Adrenal gland (tissue), 9 donors: ENCODE measurements at regions not wholly inside any gene's neighbourhood (a gene's known extent, or its start where the extent isn't known, plus 50 kb on each side); places are given as distances from the start of the nearest gene placed in this dataset.
"Not testable (repeated sequence)": the region's sequence is repeated elsewhere in the genome, so short reads cannot be mapped to it uniquely, and the experiment has no call there.

Experiments used
- DNase-seq, 7 donors: peaks; one replicate each; pipeline ENCODE4 v3.0.0-alpha.2; 2019 to 2020
- H3K27ac ChIP-seq, 5 donors: fragments of 200-600 bp; sonication (generic) in 4 of 5; 1 replicate in 3 of 5; 2 replicates in 2 of 5; pipeline versions ENCODE4 v1.5.1 to v1.8.0; 2016 to 2020; ENCODE audit warnings: mild to moderate bottlenecking in 1 of 5
- H3K27me3 ChIP-seq: fragments of 200-600 bp; 2 replicates; pipeline ENCODE4 v1.8.0; 2021
- H3K36me3 ChIP-seq, 2 donors: fragments of 200-600 bp; replicated peaks in 1 of 2; 1 replicate in 1 of 2; 2 replicates in 1 of 2; pipeline versions ENCODE4 v1.5.1 to v1.8.0; 2018 to 2022
- H3K4me1 ChIP-seq, 2 donors: fragments of 200-600 bp; replicated peaks in 1 of 2; 1 replicate in 1 of 2; 2 replicates in 1 of 2; pipeline versions ENCODE4 v1.5.1 to v1.8.0; 2018 to 2021
- H3K4me3 ChIP-seq, 4 donors: fragments of 200-600 bp; sonication (generic) in 3 of 4; one replicate each; pipeline ENCODE4 v1.5.1; 2016 to 2018
- H3K9me3 ChIP-seq, 3 donors: fragments of 200-600 bp; sonication (generic) in 1 of 3; replicated peaks in 1 of 3; 1 replicate in 2 of 3; 2 replicates in 1 of 3; pipeline versions ENCODE4 v1.5.1 to v1.8.0; 2016 to 2021
- CTCF ChIP-seq, 6 experiments: fragments of 450-650 bp in 4 of 6; fragments of 200-600 bp in 2 of 6; sonication (generic) in 1 of 6; IDR thresholded peaks; 1 replicate in 5 of 6; 2 replicates in 1 of 6; pipeline versions ENCODE4 v1.5.1 to v1.8.0; 2016 to 2021; ENCODE audit warnings: antibody characterized with exemption in 6 of 6, mild to moderate bottlenecking in 2 of 6, moderate library complexity in 1 of 6
- POLR2A ChIP-seq, 2 donors: fragments of 450-650 bp; IDR thresholded peaks; one replicate each; pipeline ENCODE4 v1.6.1; 2017; ENCODE audit warnings: antibody characterized with exemption in 2 of 2, mild to moderate bottlenecking in 2 of 2, moderate library complexity in 1 of 2
- WGBS, 4 donors: extraction: QIAGEN DNeasy Blood & Tissue Kit in 2 of 4; methylation state at CpG; one replicate each; pipeline versions ENCODE4 v1.1.5 to v1.1.7; 2013 to 2017; 5-methylcytosine and 5-hydroxymethylcytosine counted together
- intact Hi-C, 2 donors: fragments of 100-400 bp; cut with DNase I; formaldehyde crosslinking; loops; one replicate each; pipeline versions ENCODE4 v1.14.1 to v1.15.0; 2022 to 2023
- donor health status: healthy with polysubstance abuse.
- donor health status: Bipolar disorder and iron deficiency.
- donor health status: DM: yes; HTN: yes; CAD: no.
- donor health status: DM: no; HTN: no; CAD: no.
- donor health status: DM: no; HTN: no; CAD: no.

GRCh38 chr11:69584160-69584559 is 56.8 kb upstream of the CCND1 start:
- Histone ChIP-seq H3K36me3 (no peaks in the 10 kb centered on the region), H3K4me1 (no peaks in the 10 kb centered on the region), H3K27ac (no peak overlapping the region), H3K9me3 (peaks cover 0 to 4% (median 0%) of the 10 kb centered on the region in 3 donors), H3K4me3 (no peak overlapping the region), H3K27me3 (no peaks in the 10 kb centered on the region)
- DNase-seq: no peak
- WGBS, 4 donors: 93 to 98% (median 96%) methylated on average over 3 of the region's 3 CpGs
- TF ChIP-seq POLR2A (IDR thresholded peaks at IDR 0.05) (no peak), CTCF (IDR thresholded peaks at IDR 0.05) (no peak)
- intact Hi-C loops: no loop called here

- 70 to 92% (median 86%) methylated on average over 3 of the region's 3 CpGs for whole genome bisulfite sequencing, 4 donors
- no peaks in the 10 kb centered on the region for H3K27me3 ChIP-seq
- TF ChIP-seq POLR2A (IDR thresholded peaks at IDR 0.05) (no peak), CTCF (IDR thresholded peaks at IDR 0.05) (no peak)
Measured at GRCh38 chr11:69585385-69585784, 55.6 kb upstream of the CCND1 start.

GRCh38 chr11:69587454-69588090 is 53.4 kb upstream of the CCND1 start:
- H3K36me3 ChIP-seq: no peaks in the 10 kb centered on the region
- no peaks in the 10 kb centered on the region for H3K27me3 ChIP-seq
- H3K4me1 ChIP-seq: no peaks in the 10 kb centered on the region
- H3K27ac ChIP-seq: no peak overlapping the region
- no peak for DNase-seq
- no peak for TF ChIP-seq CTCF (IDR thresholded peaks at IDR 0.05)
- no peak for TF ChIP-seq POLR2A (IDR thresholded peaks at IDR 0.05)
- H3K4me3 ChIP-seq: no peak overlapping the region
- 78 to 88% (median 86%) methylated on average over 5 of the region's 5 CpGs for WGBS, 4 donors
- intact Hi-C loops: no loop called here
- H3K9me3 ChIP-seq: peaks cover 0 to 4% (median 0%) of the 10 kb centered on the region in 3 donors

More at GRCh38 chr11:69585385-69585784, 55.6 kb upstream of the CCND1 start:
- H3K27ac ChIP-seq: no peak overlapping the region
- DNase-seq: no peak
- intact Hi-C loops: no loop called here
- H3K4me1 ChIP-seq: no peaks in the 10 kb centered on the region
- H3K4me3 ChIP-seq: no peak overlapping the region
- no peaks in the 10 kb centered on the region for H3K36me3 ChIP-seq
- peaks cover 0 to 4% (median 0%) of the 10 kb centered on the region in 3 donors for H3K9me3 ChIP-seq

GRCh38 chr11:69588270-69588669 is 52.7 kb upstream of the CCND1 start:
- Histone ChIP-seq H3K4me3 (no peak overlapping the region), H3K27me3 (no peaks in the 10 kb centered on the region), H3K27ac (no peak overlapping the region), H3K9me3 (peaks cover 0 to 4% (median 0%) of the 10 kb centered on the region in 3 donors), H3K4me1 (no peaks in the 10 kb centered on the region), H3K36me3 (no peaks in the 10 kb centered on the region)
- no peak for DNase-seq
- no peak for TF ChIP-seq CTCF (IDR thresholded peaks at IDR 0.05)
- TF ChIP-seq POLR2A (IDR thresholded peaks at IDR 0.05): no peak
- intact Hi-C loops: no loop called here
- WGBS, 4 donors: 62 to 79% (median 73%) methylated on average over 5 of the region's 5 CpGs

DNA sequence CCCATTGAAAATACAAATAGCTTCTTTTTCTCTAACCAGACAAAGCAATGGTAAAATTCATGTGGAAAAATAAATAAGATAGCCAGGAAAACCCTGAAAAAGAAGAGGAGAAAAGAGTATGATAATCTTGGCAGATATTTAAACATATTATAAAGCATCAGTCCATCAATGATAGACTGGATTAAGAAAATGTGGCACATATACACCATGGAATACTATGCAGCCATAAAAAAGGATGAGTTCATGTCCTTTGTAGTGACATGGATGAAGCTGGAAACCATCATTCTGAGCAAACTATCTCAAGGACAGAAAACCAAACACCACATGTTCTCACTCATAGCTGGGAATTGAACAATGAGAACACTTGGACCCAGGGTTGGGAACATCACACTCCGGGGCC is 50.9 kb upstream of the CCND1 start:
- H3K4me1 ChIP-seq, intact Hi-C loops, H3K27me3 ChIP-seq, H3K36me3 ChIP-seq, H3K9me3 ChIP-seq, DNase-seq, H3K4me3 ChIP-seq, H3K27ac ChIP-seq: not testable (repeated sequence)
- WGBS, 4 donors: 96 to 100% (median 98%) methylated on average over 1 of the region's 1 CpG
